HEK293T (cell line): ENCODE measurements at regions not wholly inside any gene's neighbourhood (a gene's known extent, or its start where the extent isn't known, plus 50 kb on each side); places are given as distances from the start of the nearest gene placed in this dataset.

Experiments
- CTCF ChIA-PET: fragments of 350-600 bp; formaldehyde crosslinking; extraction: SDS; loops from one replicate; lab custom pipeline; 2021; ENCODE audit warnings: antibody characterized with exemption, inconsistent platforms; lab: Yijun Ruan, JAX
- POLR2A ChIA-PET: fragments of 350-600 bp; formaldehyde crosslinking; extraction: SDS; loops from one replicate; lab custom pipeline; 2020; ENCODE audit warnings: antibody characterized with exemption, inconsistent platforms; lab: Yijun Ruan, JAX
- DNase-seq: peaks from one replicate; pipeline ENCODE4 v3.0.0; 2012; ENCODE audit warnings: mixed read lengths; ENCODE audit errors: extremely low spot score
- ARNT ChIP-seq: fragments of 450-650 bp; IDR thresholded peaks from 2 replicates; pipeline ENCODE4 v1.6.1; 2017; ENCODE audit warnings: mild to moderate bottlenecking
- BHLHE40 ChIP-seq: fragments of 450-650 bp; IDR thresholded peaks from 2 replicates; pipeline ENCODE4 v1.6.1; 2016; ENCODE audit warnings: mild to moderate bottlenecking, moderate library complexity, borderline replicate concordance
- CTBP1 ChIP-seq: fragments of 450-650 bp; IDR thresholded peaks from 2 replicates; pipeline ENCODE4 v1.6.1; 2016; ENCODE audit warnings: borderline replicate concordance
- ELF4 ChIP-seq: fragments of 450-650 bp; IDR thresholded peaks from 2 replicates; pipeline ENCODE4 v1.6.1; 2017; ENCODE audit warnings: antibody characterized with exemption
- FOXA1 ChIP-seq: fragments of 450-650 bp; IDR thresholded peaks from 2 replicates; pipeline ENCODE4 v1.6.1; 2016; ENCODE audit warnings: mild to moderate bottlenecking
- FOXK2 ChIP-seq: fragments of 450-650 bp; IDR thresholded peaks from 2 replicates; pipeline ENCODE4 v1.6.1; 2016; ENCODE audit warnings: mild to moderate bottlenecking
- FOXM1 ChIP-seq: fragments of 450-650 bp; IDR thresholded peaks from 2 replicates; pipeline ENCODE4 v1.6.1; 2017; ENCODE audit warnings: mild to moderate bottlenecking, borderline replicate concordance
- HDGF ChIP-seq: fragments of 450-650 bp; IDR thresholded peaks from 2 replicates; pipeline ENCODE4 v1.6.1; 2017; ENCODE audit warnings: antibody characterized with exemption, borderline replicate concordance
- L3MBTL2 ChIP-seq: fragments of 450-650 bp; conservative IDR thresholded peaks from 2 replicates; pipeline ENCODE4 v1.6.1; 2016; ENCODE audit warnings: mild to moderate bottlenecking
- LEF1 ChIP-seq: fragments of 450-650 bp; IDR thresholded peaks from 2 replicates; pipeline ENCODE4 v1.6.1; 2017; ENCODE audit warnings: mild to moderate bottlenecking, borderline replicate concordance
- NFRKB ChIP-seq: fragments of 450-650 bp; IDR thresholded peaks from 2 replicates; pipeline ENCODE4 v1.6.1; 2016; ENCODE audit warnings: mild to moderate bottlenecking, moderate library complexity
- PKNOX1 ChIP-seq: fragments of 450-650 bp; IDR thresholded peaks from 2 replicates; pipeline ENCODE4 v1.6.1; 2016
- SP1 ChIP-seq: fragments of 450-650 bp; IDR thresholded peaks from 2 replicates; pipeline ENCODE4 v1.6.1; 2017
- SUZ12 ChIP-seq: fragments of 450-650 bp; IDR thresholded peaks from 2 replicates; pipeline ENCODE4 v1.6.1; 2016; ENCODE audit warnings: mild to moderate bottlenecking
- TARDBP ChIP-seq: fragments of 450-650 bp; IDR thresholded peaks from 2 replicates; pipeline ENCODE4 v1.6.1; 2016
- ZNF384 ChIP-seq: fragments of 450-650 bp; IDR thresholded peaks from 2 replicates; pipeline ENCODE4 v1.6.1; 2016

- ChIA-PET POLR2A (no interaction called here), CTCF (interaction anchor here (0.6 kb wide), 1 partner anchor 24 kb away, joined by 3 read pairs; no protein-coding TSS in a partner anchor)
- TF ChIP-seq TARDBP (no peak), SP1 (no peak), PKNOX1 (no peak), ARNT (no peak), SUZ12 (no peak), L3MBTL2 (no peak), ZNF384 (no peak), LEF1 (no peak), BHLHE40 (no peak), ELF4 (no peak), NFRKB (no peak), FOXK2 (no peak), CTBP1 (no peak)
- DNase-seq: peak; percentile 11
Observed at GRCh38 chr3:116614795-116615362, 94.7 kb upstream of the TUSC7 start.

GRCh38 chr3:116618138-116618537, 91.4 kb upstream of the TUSC7 start:
- ChIA-PET POLR2A (no interaction called here), CTCF (no interaction called here)
- no peak for DNase-seq
- no peak for TF ChIP-seq SUZ12
- TF ChIP-seq ELF4: no peak
- TF ChIP-seq FOXA1: no peak
- no peak for TF ChIP-seq BHLHE40
- no peak for TF ChIP-seq NFRKB
- TF ChIP-seq ARNT: no peak
- no peak for TF ChIP-seq L3MBTL2

GRCh38 chr3:116618930-116619329, 90.6 kb upstream of the TUSC7 start:
- ChIA-PET CTCF (no interaction called here), POLR2A (no interaction called here)
- no peak for TF ChIP-seq TARDBP
- no peak for TF ChIP-seq NFRKB
- DNase-seq: no peak

GRCh38 chr3:116630494-116630893, 79.1 kb upstream of the TUSC7 start:
- ChIA-PET POLR2A (no interaction called here), CTCF (no interaction called here)
- DNase-seq: no peak
- TF ChIP-seq FOXA1 (no peak), HDGF (no peak), FOXK2 (no peak), BHLHE40 (no peak), TARDBP (no peak), SP1 (no peak), LEF1 (no peak), PKNOX1 (no peak), SUZ12 (no peak), CTBP1 (no peak), L3MBTL2 (no peak), ARNT (no peak), ELF4 (no peak), ZNF384 (no peak)

- ChIA-PET CTCF (no interaction called here), POLR2A (no interaction called here)
- TF ChIP-seq BHLHE40 (no peak), PKNOX1 (no peak), TARDBP (no peak), ELF4 (no peak), NFRKB (no peak), ZNF384 (no peak), HDGF (no peak)
- DNase-seq: no peak
Observed at GRCh38 chr3:116639641-116640040, 69.9 kb upstream of the TUSC7 start.

GRCh38 chr3:116640109-116640508, 69.5 kb upstream of the TUSC7 start:
- no peak for DNase-seq
- no peak for TF ChIP-seq L3MBTL2
- no peak for TF ChIP-seq FOXK2
- TF ChIP-seq PKNOX1: no peak
- TF ChIP-seq ZNF384: no peak
- no peak for TF ChIP-seq SUZ12
- ChIA-PET CTCF (interaction anchor here (0.6 kb wide), 1 partner anchor 26 kb away, joined by 4 read pairs; no protein-coding TSS in a partner anchor), POLR2A (no interaction called here)

- CTCF ChIA-PET: no interaction called here
- no peak for DNase-seq
- POLR2A ChIA-PET: no interaction called here
- no peak for TF ChIP-seq SUZ12
- TF ChIP-seq CTBP1: no peak
- no peak for TF ChIP-seq NFRKB
- no peak for TF ChIP-seq TARDBP
- TF ChIP-seq ELF4: no peak
- no peak for TF ChIP-seq BHLHE40
- TF ChIP-seq ZNF384: no peak
- no peak for TF ChIP-seq FOXK2
- TF ChIP-seq SP1: no peak
- no peak for TF ChIP-seq FOXA1
- TF ChIP-seq PKNOX1: no peak
- TF ChIP-seq FOXM1: no peak
- no peak for TF ChIP-seq ARNT
- no peak for TF ChIP-seq LEF1
- no peak for TF ChIP-seq L3MBTL2
Observed at GRCh38 chr3:116643001-116643400, 66.6 kb upstream of the TUSC7 start.
